ENCODE measurements at regions not wholly inside any gene's neighbourhood (a gene's known extent, or its start where the extent isn't known, plus 50 kb on each side); places are given as distances from the start of the nearest gene placed in this dataset.

DNA sequence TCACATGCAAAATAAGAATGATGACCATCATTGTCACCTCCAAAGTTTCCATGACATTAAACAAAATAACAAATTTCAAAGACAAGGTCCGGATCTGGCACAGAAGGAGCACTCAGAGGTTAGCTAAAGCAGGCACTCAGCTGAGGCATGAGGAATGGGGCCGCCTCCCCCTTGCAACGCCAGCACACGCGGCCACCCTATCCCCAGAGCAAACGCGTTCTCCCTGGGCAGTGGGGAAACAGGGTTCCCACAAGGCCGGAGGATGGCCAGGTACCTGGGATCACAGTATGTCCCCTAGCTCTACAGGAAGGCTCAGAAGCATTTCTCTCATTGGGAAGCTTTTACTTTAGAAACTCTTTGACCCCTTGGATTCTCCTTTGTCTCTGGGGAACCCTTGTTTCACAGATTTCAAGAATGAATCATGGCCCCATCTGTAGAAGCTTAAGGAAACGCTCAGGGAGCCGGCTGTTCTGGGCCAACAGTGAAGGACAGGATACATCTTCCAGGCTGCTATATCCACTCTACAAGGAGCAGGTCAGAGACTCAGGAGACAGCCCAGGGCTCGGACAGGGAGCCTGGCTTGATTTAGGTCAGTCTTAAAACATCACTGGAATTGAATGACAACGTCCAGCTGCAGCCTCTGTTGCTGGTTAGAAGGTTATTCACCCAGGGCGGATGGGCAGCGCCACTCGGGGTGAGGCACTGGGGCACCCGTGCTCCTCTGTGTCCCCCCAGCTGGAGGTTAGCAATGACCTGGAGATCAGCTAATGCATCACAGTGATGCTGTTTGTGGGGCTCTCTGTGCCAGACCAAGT is 496.4 kb downstream of the NPHP4 start:
- TF ChIP-seq, protein P1, sequence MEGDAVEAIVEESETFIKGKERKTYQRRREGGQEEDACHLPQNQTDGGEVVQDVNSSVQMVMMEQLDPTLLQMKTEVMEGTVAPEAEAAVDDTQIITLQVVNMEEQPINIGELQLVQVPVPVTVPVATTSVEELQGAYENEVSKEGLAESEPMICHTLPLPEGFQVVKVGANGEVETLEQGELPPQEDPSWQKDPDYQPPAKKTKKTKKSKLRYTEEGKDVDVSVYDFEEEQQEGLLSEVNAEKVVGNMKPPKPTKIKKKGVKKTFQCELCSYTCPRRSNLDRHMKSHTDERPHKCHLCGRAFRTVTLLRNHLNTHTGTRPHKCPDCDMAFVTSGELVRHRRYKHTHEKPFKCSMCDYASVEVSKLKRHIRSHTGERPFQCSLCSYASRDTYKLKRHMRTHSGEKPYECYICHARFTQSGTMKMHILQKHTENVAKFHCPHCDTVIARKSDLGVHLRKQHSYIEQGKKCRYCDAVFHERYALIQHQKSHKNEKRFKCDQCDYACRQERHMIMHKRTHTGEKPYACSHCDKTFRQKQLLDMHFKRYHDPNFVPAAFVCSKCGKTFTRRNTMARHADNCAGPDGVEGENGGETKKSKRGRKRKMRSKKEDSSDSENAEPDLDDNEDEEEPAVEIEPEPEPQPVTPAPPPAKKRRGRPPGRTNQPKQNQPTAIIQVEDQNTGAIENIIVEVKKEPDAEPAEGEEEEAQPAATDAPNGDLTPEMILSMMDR (IDR thresholded peaks at IDR 0.05; ENCODE audit: control insufficient read depth, insufficient read depth, low read depth, low read length, missing control alignments) = no peak
- no peak overlapping the region for H3K4me3 ChIP-seq (ENCODE audit: control insufficient read depth, low read depth, low read length)
- DNase-seq (ENCODE audit: low read depth) = no peak

DNA sequence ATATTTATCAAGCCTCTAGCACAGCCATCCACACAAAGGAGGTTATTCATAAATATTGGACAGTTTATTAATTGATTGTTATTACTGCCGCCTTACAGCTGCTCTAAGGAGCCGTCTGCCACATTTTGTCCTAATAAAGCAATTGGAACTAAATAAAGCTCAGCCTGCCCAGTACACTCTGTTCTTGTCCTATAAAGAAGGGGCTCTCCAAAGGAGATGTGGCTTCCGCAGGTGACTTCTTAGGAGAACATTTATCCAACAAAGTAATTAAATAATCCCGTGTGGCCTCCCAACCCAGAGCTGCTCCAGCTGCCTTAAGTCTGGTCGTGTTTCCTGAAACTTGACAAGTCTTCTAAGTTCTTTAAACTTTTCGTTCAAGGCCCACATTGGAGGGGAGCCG is 497.7 kb downstream of the NPHP4 start:
- TF ChIP-seq, protein P1 (IDR thresholded peaks at IDR 0.05; ENCODE audit: control insufficient read depth, insufficient read depth, low read depth, low read length, missing control alignments) = no peak
- H3K4me3 ChIP-seq (ENCODE audit: control insufficient read depth, low read depth, low read length) = no peak overlapping the region
- DNase-seq (ENCODE audit: low read depth) = no peak

DNA sequence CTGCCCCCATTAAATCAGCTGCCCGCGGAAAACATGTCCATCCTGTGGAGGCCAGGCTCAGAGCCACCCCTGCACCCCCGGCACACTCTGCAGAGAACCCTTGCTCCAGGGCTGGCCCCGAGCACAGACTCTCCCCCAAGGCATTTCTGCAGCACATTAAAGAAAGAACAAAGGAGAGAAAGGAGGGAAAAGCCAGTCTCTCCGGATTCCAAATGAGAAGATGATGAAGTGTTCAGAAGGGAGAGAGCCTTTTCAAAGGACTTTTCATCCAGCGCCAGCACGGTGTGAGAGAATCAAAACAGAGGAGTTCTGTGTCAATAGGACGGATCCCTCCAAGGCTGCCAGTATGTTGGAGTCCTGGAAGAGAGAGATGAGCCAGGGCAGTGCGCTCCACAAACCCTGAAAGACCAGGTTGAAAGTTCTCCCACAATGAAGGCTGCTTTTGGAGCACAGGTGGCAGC is 498.3 kb downstream of the NPHP4 start:
- H3K4me3 ChIP-seq (ENCODE audit: control insufficient read depth, low read depth, low read length) = no peak overlapping the region
- no peak for DNase-seq (ENCODE audit: low read depth)
- TF ChIP-seq, protein P1 (IDR thresholded peaks at IDR 0.05; ENCODE audit: control insufficient read depth, insufficient read depth, low read depth, low read length, missing control alignments) = no peak

DNA sequence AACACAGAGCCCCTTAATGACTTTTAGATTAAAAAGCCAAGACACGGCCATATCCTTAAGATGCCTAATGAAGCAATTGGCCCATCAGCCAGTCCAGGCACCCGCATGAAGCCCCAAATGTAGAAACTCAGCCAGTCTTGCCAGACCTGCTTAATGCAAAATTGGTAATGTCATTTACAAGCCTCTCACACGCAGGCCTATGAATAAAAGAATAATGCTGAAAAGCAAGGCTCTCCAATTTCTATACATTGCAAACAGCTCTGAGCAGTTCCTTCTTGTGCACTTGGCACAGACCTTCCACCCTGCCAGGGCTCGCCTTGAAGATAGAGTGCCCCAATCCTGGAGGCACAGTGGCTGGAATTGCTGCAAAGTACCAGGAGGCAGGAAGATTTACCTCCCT is 498.9 kb downstream of the NPHP4 start:
- TF ChIP-seq, protein P1 (IDR thresholded peaks at IDR 0.05; ENCODE audit: control insufficient read depth, insufficient read depth, low read depth, low read length, missing control alignments) = no peak
- no peak overlapping the region for H3K4me3 ChIP-seq (ENCODE audit: control insufficient read depth, low read depth, low read length)
- no peak for DNase-seq (ENCODE audit: low read depth)

DNA sequence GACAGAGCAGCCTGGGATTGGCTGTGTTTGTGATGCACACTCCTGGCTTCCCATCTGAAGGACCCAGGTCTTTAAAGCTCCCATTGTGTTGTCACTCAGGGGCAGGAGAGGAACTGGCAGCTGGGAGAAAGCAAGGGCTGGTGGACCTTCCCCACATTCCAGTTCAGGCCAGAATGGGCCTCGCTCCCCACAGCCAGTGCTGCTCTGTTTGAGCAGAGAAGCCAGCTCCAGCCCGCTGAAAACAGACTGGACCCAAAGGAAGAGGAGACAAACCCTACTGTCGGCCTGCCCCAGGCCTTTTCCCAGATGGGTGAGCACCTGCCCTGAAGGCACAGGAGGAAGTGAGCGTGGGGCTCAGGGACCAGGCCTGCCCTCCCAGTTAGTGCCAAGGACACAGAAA is 499.4 kb downstream of the NPHP4 start:
- H3K4me3 ChIP-seq (ENCODE audit: control insufficient read depth, low read depth, low read length) = no peak overlapping the region
- no peak for DNase-seq (ENCODE audit: low read depth)
- TF ChIP-seq, protein P1 (IDR thresholded peaks at IDR 0.05; ENCODE audit: control insufficient read depth, insufficient read depth, low read depth, low read length, missing control alignments) = no peak

DNA sequence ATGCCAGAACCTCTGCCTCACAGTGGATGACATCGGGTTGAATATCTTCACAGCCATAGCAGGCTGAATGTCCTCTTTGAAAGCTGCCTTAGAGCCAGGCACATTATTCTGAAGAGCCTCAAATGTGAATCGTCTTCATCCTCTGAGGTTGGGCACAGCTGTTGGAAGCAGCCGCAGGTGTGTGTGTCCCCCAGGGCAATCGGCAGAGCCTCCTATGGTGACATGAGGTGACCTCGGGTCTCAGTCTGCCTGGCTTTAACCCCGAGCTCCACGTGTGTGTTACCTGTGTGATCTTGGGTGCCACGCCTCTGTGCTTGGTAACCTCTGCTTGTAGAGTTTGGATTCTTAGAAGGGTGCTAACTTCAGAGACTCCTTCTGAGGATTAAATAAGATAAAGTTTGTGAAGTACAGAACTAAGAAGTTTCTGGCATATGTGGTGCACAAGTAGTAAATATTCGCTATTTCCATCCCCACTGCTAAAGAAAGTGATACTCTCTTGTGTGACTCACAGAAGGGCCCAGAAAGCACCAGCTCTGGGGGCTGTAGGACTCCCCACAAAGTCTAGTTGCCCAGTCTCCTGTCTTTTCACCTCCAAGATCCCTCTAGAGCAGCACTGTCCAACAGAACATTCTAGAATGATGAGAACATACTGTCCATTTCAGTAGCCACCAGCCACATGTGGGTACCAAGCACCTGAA is 500.9 kb downstream of the NPHP4 start:
- TF ChIP-seq, protein P1 (IDR thresholded peaks at IDR 0.05; ENCODE audit: control insufficient read depth, insufficient read depth, low read depth, low read length, missing control alignments) = no peak
- no peak overlapping the region for H3K4me3 ChIP-seq (ENCODE audit: control insufficient read depth, low read depth, low read length)
- no peak for DNase-seq (ENCODE audit: low read depth)
